HG02938 (cell line): ENCODE measurements at regions not wholly inside any gene's neighbourhood (a gene's known extent, or its start where the extent isn't known, plus 50 kb on each side); places are given as distances from the start of the nearest gene placed in this dataset.

Source experiments
- ATAC-seq: cut with Tn5 transposase; IDR thresholded peaks from one replicate; pipeline ENCODE4 v1.9.1; 2021; ENCODE audit warnings: mild to moderate bottlenecking, moderate library complexity; ENCODE audit not compliant: unreplicated experiment

- no peak for ATAC-seq
Measured at GRCh38 chr6:139654888-139655782, 280.7 kb upstream of the CITED2 start.

- ATAC-seq: no peak
Measured at GRCh38 chr6:139654309-139654708, 279.9 kb upstream of the CITED2 start.

- ATAC-seq: no peak
Measured at GRCh38 chr6:139653111-139653510, 278.7 kb upstream of the CITED2 start.

- no peak for ATAC-seq
Measured at GRCh38 chr6:139650941-139651340, 276.5 kb upstream of the CITED2 start.

GRCh38 chr6:139649732-139650131 is 275.3 kb upstream of the CITED2 start:
- no peak for ATAC-seq

- no peak for ATAC-seq
Measured at GRCh38 chr6:139649128-139649527, 274.7 kb upstream of the CITED2 start.

- no peak for ATAC-seq
Measured at GRCh38 chr6:139648430-139649000, 274.1 kb upstream of the CITED2 start.

- no peak for ATAC-seq
Measured at GRCh38 chr6:139647841-139648240, 273.4 kb upstream of the CITED2 start.

- ATAC-seq: no peak
Measured at GRCh38 chr6:139647016-139647415, 272.6 kb upstream of the CITED2 start.

- no peak for ATAC-seq
Measured at GRCh38 chr6:139644821-139645220, 270.4 kb upstream of the CITED2 start.

- ATAC-seq: no peak
Measured at GRCh38 chr6:139643986-139644385, 269.5 kb upstream of the CITED2 start.

- no peak for ATAC-seq
Measured at GRCh38 chr6:139642346-139642745, 267.9 kb upstream of the CITED2 start.

- no peak for ATAC-seq
Measured at GRCh38 chr6:139641376-139641775, 266.9 kb upstream of the CITED2 start.

GRCh38 chr6:139640921-139641320 is 266.5 kb upstream of the CITED2 start:
- ATAC-seq: no peak

- ATAC-seq: peak; percentile 95
Measured at GRCh38 chr6:139640448-139640847, 266.0 kb upstream of the CITED2 start.

- no peak for ATAC-seq
Measured at GRCh38 chr6:139639507-139639906, 265.1 kb upstream of the CITED2 start.

GRCh38 chr6:139638179-139638941 is 263.9 kb upstream of the CITED2 start:
- no peak for ATAC-seq

- no peak for ATAC-seq
Measured at GRCh38 chr6:139637766-139638165, 263.3 kb upstream of the CITED2 start.

GRCh38 chr6:139636391-139636790 is 261.9 kb upstream of the CITED2 start:
- no peak for ATAC-seq

- ATAC-seq: no peak
Measured at GRCh38 chr6:139635401-139636130, 261.1 kb upstream of the CITED2 start.

- no peak for ATAC-seq
Measured at GRCh38 chr6:139632840-139633239, 258.4 kb upstream of the CITED2 start.
